HG03378 (cell line): ENCODE measurements at regions not wholly inside any gene's neighbourhood (a gene's known extent, or its start where the extent isn't known, plus 50 kb on each side); places are given as distances from the start of the nearest gene placed in this dataset.

Experiments used
- ATAC-seq: cut with Tn5 transposase; IDR thresholded peaks from one replicate; pipeline ENCODE4 v1.9.1; 2021; ENCODE audit warnings: mild to moderate bottlenecking, moderate library complexity; ENCODE audit not compliant: unreplicated experiment

DNA sequence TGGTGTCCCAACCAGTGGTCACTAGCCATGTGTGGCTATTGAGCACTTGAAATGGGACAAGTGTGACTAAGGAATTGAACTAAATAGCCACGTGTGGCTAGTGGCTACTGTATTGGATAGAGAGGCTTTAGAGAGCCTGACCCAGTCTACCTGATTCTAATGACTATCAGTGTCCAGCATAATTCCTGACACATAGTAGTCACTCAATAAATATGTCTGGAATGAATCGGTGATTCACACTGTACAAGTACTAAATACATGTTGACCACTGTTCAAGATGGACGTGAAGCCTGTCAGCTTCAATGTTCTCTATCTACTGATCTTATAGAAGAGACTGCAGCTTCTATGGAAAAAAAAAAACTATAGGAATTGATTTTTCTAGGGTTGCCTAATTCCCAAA, 57.7 kb upstream of the MAST4 start:
- ATAC-seq = no peak

DNA sequence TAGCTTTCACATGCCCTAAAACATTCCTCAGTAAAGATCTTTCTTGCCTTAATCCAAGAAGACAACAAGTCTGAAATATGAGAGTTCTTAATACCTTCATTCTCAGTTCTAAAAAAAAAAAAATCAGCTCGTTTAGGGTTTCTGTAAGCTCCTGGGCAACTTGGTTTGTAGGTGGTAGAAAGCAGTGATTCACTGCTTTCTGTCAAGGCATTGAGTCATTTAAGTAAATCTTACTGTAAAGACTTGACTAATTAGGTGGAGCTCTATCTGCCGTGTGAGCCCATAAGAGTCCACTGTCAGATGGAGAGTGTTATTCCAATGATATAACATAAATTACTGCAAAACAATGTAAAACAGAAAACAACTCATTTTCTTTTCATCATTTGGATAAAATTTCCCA, 56.1 kb upstream of the MAST4 start:
- no peak for ATAC-seq

DNA sequence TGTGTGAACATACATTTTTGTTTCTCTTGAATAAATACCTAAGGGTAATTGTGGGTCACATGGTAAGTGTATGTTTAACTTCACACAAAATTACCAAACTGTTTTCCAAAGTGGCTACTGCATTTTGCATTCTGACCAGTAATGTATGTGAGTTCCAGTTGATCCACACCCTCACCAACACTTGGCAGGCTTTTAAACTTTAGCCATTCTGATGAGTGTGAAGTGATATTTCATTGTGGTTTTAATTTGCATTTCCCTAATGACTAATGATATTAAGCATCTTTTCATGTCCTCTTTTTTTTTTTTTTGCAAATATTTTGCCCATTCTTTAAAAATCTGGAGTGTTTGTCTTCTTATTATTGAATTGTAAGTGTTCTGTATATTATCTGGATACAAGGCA, 53.5 kb upstream of the MAST4 start:
- ATAC-seq = no peak
